IMR-90 (cell line): ENCODE measurements at regions not wholly inside any gene's neighbourhood (a gene's known extent, or its start where the extent isn't known, plus 50 kb on each side); places are given as distances from the start of the nearest gene placed in this dataset.

ENCODE experiments used
- ATAC-seq: fragments of 200-7000 bp; cut with Tn5 transposase; 2 replicates; pipeline ENCODE4 v1.9.1; 2020; ENCODE audit warnings: low read depth, mild to moderate bottlenecking, moderate library complexity
- BruUV-seq: library from RNA; stranded (reverse); fragments of 400-500 nt; replicated peaks from 2 replicates; lab custom pipeline; 2021; lab: Mats Ljungman, UMichigan
- CTCF ChIA-PET: fragments of 300-600 bp; formaldehyde crosslinking; extraction: SDS; loops from one replicate; lab custom pipeline; 2021; ENCODE audit warnings: antibody characterized with exemption; lab: Yijun Ruan, JAX
- POLR2A ChIA-PET: fragments of 300-600 bp; sonication (Branson Sonifier 250); formaldehyde crosslinking; loops from one replicate; lab custom pipeline; 2022; ENCODE audit warnings: antibody characterized with exemption; ENCODE audit not compliant: unreplicated experiment; lab: Charles Lee
- DNase-seq: peaks from one replicate; pipeline ENCODE4 v3.0.0; 2013
- H2AFZ ChIP-seq: replicated peaks from 2 replicates; pipeline ENCODE3; 2013; ENCODE audit warnings: low read length, mild to moderate bottlenecking; ENCODE audit not compliant: poor library complexity
- H2AK5ac ChIP-seq: 2 replicates; pipeline ENCODE4 v1.6.1; 2013; ENCODE audit warnings: low read depth, low read length, inconsistent platforms
- H2AK9ac ChIP-seq: replicated peaks from 2 replicates; pipeline ENCODE3; 2013; ENCODE audit warnings: mild to moderate bottlenecking, low read depth, low read length, moderate library complexity; ENCODE audit not compliant: poor library complexity
- H2BK120ac ChIP-seq: 2 replicates; pipeline ENCODE4 v1.6.1; 2013; ENCODE audit warnings: low read depth, low read length, inconsistent platforms
- H2BK15ac ChIP-seq: 3 replicates; pipeline ENCODE4 v1.6.1; 2013; ENCODE audit warnings: low read depth, low read length, inconsistent platforms
- H2BK20ac ChIP-seq: 2 replicates; pipeline ENCODE4 v1.6.1; 2013; ENCODE audit warnings: low read depth, mild to moderate bottlenecking, inconsistent platforms, low read length, moderate library complexity
- H2BK5ac ChIP-seq: 2 replicates; pipeline ENCODE4 v1.6.1; 2013; ENCODE audit warnings: mild to moderate bottlenecking, low read depth, low read length, inconsistent platforms; ENCODE audit not compliant: poor library complexity, severe bottlenecking
- H3K14ac ChIP-seq: replicated peaks from 2 replicates; pipeline ENCODE4 v1.6.1; 2013; ENCODE audit warnings: low read depth, low read length, inconsistent platforms
- H3K18ac ChIP-seq: 2 replicates; pipeline ENCODE4 v1.6.1; 2013; ENCODE audit warnings: low read depth, low read length, control low read depth
- H3K23ac ChIP-seq: 2 replicates; pipeline ENCODE4 v1.6.1; 2013; ENCODE audit warnings: low read depth, low read length, inconsistent platforms
- H3K27ac ChIP-seq: 2 replicates; pipeline ENCODE4 v1.5.1; 2013; ENCODE audit warnings: mild to moderate bottlenecking, control low read depth, low read length; ENCODE audit not compliant: insufficient read depth
- H3K27me3 ChIP-seq: 2 replicates; pipeline ENCODE4 v1.6.1; 2013; ENCODE audit warnings: low read length; ENCODE audit not compliant: control insufficient read depth, insufficient read depth
- H3K36me3 ChIP-seq: 2 replicates; pipeline ENCODE4 v1.6.1; 2013; ENCODE audit warnings: low read length, mixed read lengths; ENCODE audit not compliant: control insufficient read depth, insufficient read depth
- H3K4ac ChIP-seq: 2 replicates; pipeline ENCODE4 v1.6.1; 2013; ENCODE audit warnings: low read depth, low read length, inconsistent platforms
- H3K4me1 ChIP-seq: 2 replicates; pipeline ENCODE4 v1.6.1; 2013; ENCODE audit warnings: low read length, mixed read lengths; ENCODE audit not compliant: control insufficient read depth, insufficient read depth
- H3K4me2 ChIP-seq: 2 replicates; pipeline ENCODE4 v1.6.1; 2013; ENCODE audit warnings: low read depth, mild to moderate bottlenecking, control low read depth, low read length, moderate library complexity
- H3K4me3 ChIP-seq: 2 replicates; pipeline ENCODE4 v1.5.1; 2013; ENCODE audit warnings: low read depth, mild to moderate bottlenecking, control low read depth, low read length, moderate library complexity; ENCODE audit not compliant: insufficient read depth
- H3K56ac ChIP-seq: 2 replicates; pipeline ENCODE4 v1.6.1; 2013; ENCODE audit warnings: low read length, inconsistent platforms; ENCODE audit not compliant: insufficient read depth; ENCODE audit errors: extremely low read depth
- H3K79me1 ChIP-seq, 2 experiments: 2 replicates each; pipeline ENCODE4 v1.6.1; 2013; ENCODE audit warnings: low read length in 2 of 2, inconsistent platforms in 1 of 2, low read depth in 1 of 2
- H3K9ac ChIP-seq: 2 replicates; pipeline ENCODE4 v1.6.1; 2013; ENCODE audit warnings: low read depth, low read length, control low read depth
- H3K9me1 ChIP-seq: 2 replicates; pipeline ENCODE4 v1.6.1; 2013; ENCODE audit warnings: low read length, inconsistent platforms; ENCODE audit not compliant: insufficient read depth
- H3K9me3 ChIP-seq: 2 replicates; pipeline ENCODE4 v1.6.1; 2013; ENCODE audit warnings: low read length; ENCODE audit not compliant: control insufficient read depth, insufficient read depth
- H4K20me1 ChIP-seq: 2 replicates; pipeline ENCODE4 v1.6.1; 2013; ENCODE audit warnings: low read length, inconsistent platforms; ENCODE audit not compliant: insufficient read depth
- H4K5ac ChIP-seq: 2 replicates; pipeline ENCODE4 v1.6.1; 2013; ENCODE audit warnings: mild to moderate bottlenecking, low read depth, low read length, control low read depth
- H4K8ac ChIP-seq, 2 experiments: 2 replicates each; pipeline ENCODE4 v1.6.1; 2013; ENCODE audit warnings: low read depth in 2 of 2, low read length in 2 of 2, control low read depth in 1 of 2, inconsistent platforms in 1 of 2
- H4K91ac ChIP-seq: 2 replicates; pipeline ENCODE4 v1.6.1; 2013; ENCODE audit warnings: low read depth, low read length, inconsistent platforms; ENCODE audit not compliant: insufficient read depth
- BHLHE40 ChIP-seq: fragments of 150-350 bp; IDR thresholded peaks from 2 replicates; pipeline ENCODE4 v1.6.1; 2016; ENCODE audit warnings: mild to moderate bottlenecking, low read depth, low read length
- CEBPB ChIP-seq: IDR thresholded peaks from 2 replicates; pipeline ENCODE4 v1.6.1; 2012; ENCODE audit warnings: low read depth, low read length, improper control_type of control experiment
- CHD1 ChIP-seq: IDR thresholded peaks from 2 replicates; pipeline ENCODE4 v1.6.1; 2012; ENCODE audit warnings: low read depth, low read length, improper control_type of control experiment
- CTCF ChIP-seq: conservative IDR thresholded peaks from 2 replicates; pipeline ENCODE4 v1.5.1; 2012; ENCODE audit warnings: mild to moderate bottlenecking, low read depth, low read length, improper control_type of control experiment
- MAFK ChIP-seq: IDR thresholded peaks from 2 replicates; pipeline ENCODE4 v1.6.1; 2012; ENCODE audit warnings: low read depth, low read length, improper control_type of control experiment
- POLR2A ChIP-seq: IDR thresholded peaks from 2 replicates; pipeline ENCODE4 v1.6.1; 2012; ENCODE audit warnings: mild to moderate bottlenecking, low read depth, low read length
- RAD21 ChIP-seq: IDR thresholded peaks from 2 replicates; pipeline ENCODE4 v1.6.1; 2012; ENCODE audit warnings: low read length, improper control_type of control experiment
- SMC3 ChIP-seq: fragments of 150-350 bp; IDR thresholded peaks from 2 replicates; pipeline ENCODE4 v1.6.1; 2016; ENCODE audit warnings: low read depth, mild to moderate bottlenecking, antibody characterized with exemption, low read length, moderate library complexity
- WGBS, 2 experiments: methylation state at CpG; one replicate each; pipeline versions ENCODE4 v1.1.5 to v1.1.7; 2013; ENCODE audit warnings: missing lambda C conversion rate in 2 of 2; ENCODE audit not compliant: insufficient read length in 1 of 2; ENCODE audit errors: extremely low coverage in 2 of 2; 5-methylcytosine and 5-hydroxymethylcytosine counted together
- dilution Hi-C: fragments of 300-500 bp; cut with HindIII; formaldehyde crosslinking; loops from one replicate; pipeline ENCODE4 v1.14.3; 2018; ENCODE audit warnings: low sequenced_read_pairs; ENCODE audit not compliant: unreplicated experiment
- in situ Hi-C: fragments of 300-500 bp; cut with MboI; formaldehyde crosslinking; loops from 3 replicates; pipeline ENCODE4 v1.14.3; 2019; ENCODE audit warnings: low sequenced_read_pairs, inconsistent platforms, mixed read lengths
- intact Hi-C: fragments of 100-400 bp; cut with micrococcal nuclease; formaldehyde crosslinking; loops from 2 replicates; pipeline ENCODE4 v1.10.0; 2022

- no peak overlapping the region for H2BK120ac ChIP-seq
- no peak overlapping the region for H2BK5ac ChIP-seq
- dilution Hi-C loops: no loop called here
- peaks cover 2% of the 10 kb centered on the region; the same call in 1 of the 2 replicates for H3K4me1 ChIP-seq
- H4K5ac ChIP-seq: no peak overlapping the region
- no peaks in the 10 kb centered on the region for H3K36me3 ChIP-seq
- no peak overlapping the region for H3K56ac ChIP-seq
- DNase-seq (no peak), ATAC-seq (no peak)
- no peak overlapping the region for H3K14ac ChIP-seq
- no peak overlapping the region for H2AK9ac ChIP-seq
- WGBS, 2 experiments: 41% methylated on average over 2 of the region's 9 CpGs; no CpG with 5 or more reads in 1 of the 2 experiments
- no peak overlapping the region for H3K9ac ChIP-seq
- no peak overlapping the region for H3K18ac ChIP-seq
- H2BK15ac ChIP-seq: no peak overlapping the region
- H3K9me3 ChIP-seq: no peaks in the 10 kb centered on the region
- H2BK20ac ChIP-seq: no peak overlapping the region
- H3K27ac ChIP-seq: no peak overlapping the region
- H2AK5ac ChIP-seq: no peak overlapping the region
- H3K27me3 ChIP-seq: peaks cover 12% of the 10 kb centered on the region
- CTCF ChIA-PET: no interaction called here
- no peaks in the 10 kb centered on the region for H4K20me1 ChIP-seq
- no peak overlapping the region for H4K8ac ChIP-seq
- TF ChIP-seq POLR2A: no peak
- no peak for TF ChIP-seq CEBPB
- no peak for TF ChIP-seq CHD1
- no peak for TF ChIP-seq SMC3
- TF ChIP-seq CTCF: no peak
- TF ChIP-seq MAFK: no peak
- no peak for TF ChIP-seq RAD21
- TF ChIP-seq BHLHE40: no peak
- intact Hi-C loops: no loop called here
- H3K4me2 ChIP-seq: no peak overlapping the region
- no peak overlapping the region for H3K4me3 ChIP-seq
- H3K79me1 ChIP-seq: no peaks in the 10 kb centered on the region
- H3K9me1 ChIP-seq: no peaks in the 10 kb centered on the region
- no peak overlapping the region for H4K91ac ChIP-seq
- POLR2A ChIA-PET: no interaction called here
- H2AFZ ChIP-seq: no peak overlapping the region
- H3K23ac ChIP-seq: no peak overlapping the region
- in situ Hi-C loops: no loop called here
- BruUV-seq: no TSS peak
- no peak overlapping the region for H3K4ac ChIP-seq
These were observed 144.3 kb upstream of the TNRC6C start for GRCh38 chr17:77814091-77814772.
